ELR (cell line): ENCODE measurements at regions not wholly inside any gene's neighbourhood (a gene's known extent, or its start where the extent isn't known, plus 50 kb on each side); places are given as distances from the start of the nearest gene placed in this dataset.
"Not testable (repeated sequence)": the region's sequence is repeated elsewhere in the genome, so short reads cannot be mapped to it uniquely, and the experiment has no call there.

Source experiments
- DNase-seq: peaks from one replicate; pipeline ENCODE4 v3.0.0-alpha.2; 2015; ENCODE audit warnings: low read depth

- no peak for DNase-seq
Observed at GRCh38 chr12:131487388-131488124, 223.3 kb upstream of the SFSWAP start.

GRCh38 chr12:131489718-131490117, 221.2 kb upstream of the SFSWAP start:
- no peak for DNase-seq

GRCh38 chr12:131491155-131491554, 219.7 kb upstream of the SFSWAP start:
- no peak for DNase-seq

GRCh38 chr12:131491916-131492490, 218.9 kb upstream of the SFSWAP start:
- no peak for DNase-seq

GRCh38 chr12:131493068-131493826, 217.6 kb upstream of the SFSWAP start:
- no peak for DNase-seq

GRCh38 chr12:131494216-131494615, 216.7 kb upstream of the SFSWAP start:
- no peak for DNase-seq

GRCh38 chr12:131494741-131495524, 216.0 kb upstream of the SFSWAP start:
- no peak for DNase-seq

- no peak for DNase-seq
Observed at GRCh38 chr12:131497966-131498365, 212.9 kb upstream of the SFSWAP start.

GRCh38 chr12:131499160-131499863, 211.6 kb upstream of the SFSWAP start:
- DNase-seq, result no peak

GRCh38 chr12:131499864-131500190, 211.1 kb upstream of the SFSWAP start:
- no peak for DNase-seq

GRCh38 chr12:131500564-131500963, 210.3 kb upstream of the SFSWAP start:
- DNase-seq, result no peak

- no peak for DNase-seq
Observed at GRCh38 chr12:131505561-131505960, 205.3 kb upstream of the SFSWAP start.

GRCh38 chr12:131506426-131506825, 204.5 kb upstream of the SFSWAP start:
- DNase-seq, result no peak

GRCh38 chr12:131507094-131507493, 203.8 kb upstream of the SFSWAP start:
- no peak for DNase-seq

- no peak for DNase-seq
Observed at GRCh38 chr12:131507881-131508280, 203.0 kb upstream of the SFSWAP start.

- no peak for DNase-seq
Observed at GRCh38 chr12:131509701-131510100, 201.2 kb upstream of the SFSWAP start.

GRCh38 chr12:131510431-131510830, 200.5 kb upstream of the SFSWAP start:
- DNase-seq, result no peak

- DNase-seq, result peak; percentile 22
Observed at GRCh38 chr12:131511391-131511802, 199.5 kb upstream of the SFSWAP start.

GRCh38 chr12:131511803-131512561, 198.9 kb upstream of the SFSWAP start:
- DNase-seq, result no peak

- no peak for DNase-seq
Observed at GRCh38 chr12:131513606-131514005, 197.3 kb upstream of the SFSWAP start.

- DNase-seq, result not testable (repeated sequence)
Observed at GRCh38 chr12:131520553-131520952, 190.3 kb upstream of the SFSWAP start.
